ENCODE measurements at regions not wholly inside any gene's neighbourhood (a gene's known extent, or its start where the extent isn't known, plus 50 kb on each side); places are given as distances from the start of the nearest gene placed in this dataset.

DNA sequence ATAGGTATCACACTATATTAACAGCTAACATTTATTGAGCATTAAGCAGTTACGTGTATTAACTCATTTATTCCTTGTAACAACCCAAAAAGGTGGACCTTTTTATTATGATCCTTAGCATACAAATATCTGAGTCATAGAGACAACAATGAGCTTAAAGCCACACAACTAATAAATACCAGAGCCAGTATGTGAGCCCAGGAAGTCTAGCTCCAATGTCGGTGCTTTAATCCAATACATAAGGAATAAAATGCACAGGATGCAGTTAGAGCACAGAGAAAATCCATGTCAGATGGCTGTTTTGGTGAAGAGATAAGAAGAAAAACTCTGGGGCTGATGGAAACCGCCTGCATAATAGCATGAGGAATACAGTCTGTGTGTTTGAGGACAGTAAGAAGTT is 888.6 kb downstream of the TMTC2 start:
- no peaks in the 10 kb centered on the region for H3K9me3 ChIP-seq (ENCODE audit: low read depth)

DNA sequence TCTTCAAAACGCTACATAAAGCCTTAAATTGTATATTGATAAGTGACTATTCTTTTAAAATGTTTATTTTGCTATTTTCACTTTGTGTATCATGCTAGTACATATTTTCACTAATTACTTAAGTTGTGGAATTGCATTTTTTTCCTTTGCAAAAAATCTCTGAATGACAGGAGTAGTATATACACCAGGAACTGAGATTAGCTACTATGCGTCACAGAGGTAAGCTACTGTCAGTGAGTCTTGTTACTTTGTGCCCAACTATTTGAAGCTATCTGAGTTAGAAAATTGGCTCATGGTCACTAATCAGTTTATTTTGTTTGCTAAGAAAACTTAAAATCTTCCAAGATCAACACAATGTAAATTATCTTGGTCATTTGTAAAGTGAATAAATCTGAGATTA is 887.4 kb downstream of the TMTC2 start:
- Mint-ChIP-seq H3K27me3 (ENCODE audit: insufficient read depth, low read depth) (no peaks in the 10 kb centered on the region), H3K4me1 (no peaks in the 10 kb centered on the region), H3K27ac (no peak overlapping the region), H3K4me3 (no peak overlapping the region), H3K36me3 (no peaks in the 10 kb centered on the region), H3K9me3 (peaks cover 2% of the 10 kb centered on the region)
- Histone ChIP-seq H3K27ac (no peak overlapping the region), H3K36me3 (no peaks in the 10 kb centered on the region), H3F3A (ENCODE audit: low read depth) (no peaks in the 10 kb centered on the region), H3K4me3 (no peak overlapping the region), H2AFZ (replicated peaks) (no peak overlapping the region), H3K9me3 (ENCODE audit: low read depth) (no peaks in the 10 kb centered on the region), H3K79me2 (ENCODE audit: low read depth) (no peaks in the 10 kb centered on the region), H4K20me1 (ENCODE audit: low read depth) (no peaks in the 10 kb centered on the region), H3K4me1 (no peaks in the 10 kb centered on the region), H3K27me3 (no peaks in the 10 kb centered on the region), H3K4me2 (no peak overlapping the region), H3K9ac (no peak overlapping the region)
- TF ChIP-seq EZH2 (IDR thresholded peaks at IDR 0.05) (no peak), EZH2phosphoT487 (IDR thresholded peaks at IDR 0.05) (no peak)
- TF ChIP-seq, protein P1, sequence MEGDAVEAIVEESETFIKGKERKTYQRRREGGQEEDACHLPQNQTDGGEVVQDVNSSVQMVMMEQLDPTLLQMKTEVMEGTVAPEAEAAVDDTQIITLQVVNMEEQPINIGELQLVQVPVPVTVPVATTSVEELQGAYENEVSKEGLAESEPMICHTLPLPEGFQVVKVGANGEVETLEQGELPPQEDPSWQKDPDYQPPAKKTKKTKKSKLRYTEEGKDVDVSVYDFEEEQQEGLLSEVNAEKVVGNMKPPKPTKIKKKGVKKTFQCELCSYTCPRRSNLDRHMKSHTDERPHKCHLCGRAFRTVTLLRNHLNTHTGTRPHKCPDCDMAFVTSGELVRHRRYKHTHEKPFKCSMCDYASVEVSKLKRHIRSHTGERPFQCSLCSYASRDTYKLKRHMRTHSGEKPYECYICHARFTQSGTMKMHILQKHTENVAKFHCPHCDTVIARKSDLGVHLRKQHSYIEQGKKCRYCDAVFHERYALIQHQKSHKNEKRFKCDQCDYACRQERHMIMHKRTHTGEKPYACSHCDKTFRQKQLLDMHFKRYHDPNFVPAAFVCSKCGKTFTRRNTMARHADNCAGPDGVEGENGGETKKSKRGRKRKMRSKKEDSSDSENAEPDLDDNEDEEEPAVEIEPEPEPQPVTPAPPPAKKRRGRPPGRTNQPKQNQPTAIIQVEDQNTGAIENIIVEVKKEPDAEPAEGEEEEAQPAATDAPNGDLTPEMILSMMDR (IDR thresholded peaks at IDR 0.05): no peak
- no peak for DNase-seq (ENCODE audit: low spot score)

More for the DNA sequence above, 888.6 kb downstream of the TMTC2 start:
- no peaks in the 10 kb centered on the region for H4K20me1 ChIP-seq (ENCODE audit: low read depth)
- no peak overlapping the region for H3K4me2 ChIP-seq
- TF ChIP-seq, protein P1 (IDR thresholded peaks at IDR 0.05): no peak
- TF ChIP-seq EZH2 (IDR thresholded peaks at IDR 0.05) (no peak), EZH2phosphoT487 (IDR thresholded peaks at IDR 0.05) (no peak)
- no peak overlapping the region for H2AFZ ChIP-seq (replicated peaks)
- H3K4me3 ChIP-seq: no peak overlapping the region
- H3K9me3 Mint-ChIP-seq: no peaks in the 10 kb centered on the region
- no peaks in the 10 kb centered on the region for H3K36me3 Mint-ChIP-seq
- no peak overlapping the region for H3K4me3 Mint-ChIP-seq
- H3F3A ChIP-seq (ENCODE audit: low read depth): no peaks in the 10 kb centered on the region
- no peaks in the 10 kb centered on the region for H3K4me1 Mint-ChIP-seq
- no peak overlapping the region for H3K27ac Mint-ChIP-seq
- H3K79me2 ChIP-seq (ENCODE audit: low read depth): no peaks in the 10 kb centered on the region
- DNase-seq (ENCODE audit: low spot score): no peak
- H3K9ac ChIP-seq: no peak overlapping the region
- H3K36me3 ChIP-seq: no peaks in the 10 kb centered on the region
- H3K27me3 ChIP-seq: no peaks in the 10 kb centered on the region
- no peak overlapping the region for H3K27ac ChIP-seq
- H3K27me3 Mint-ChIP-seq (ENCODE audit: insufficient read depth, low read depth): no peaks in the 10 kb centered on the region
- H3K4me1 ChIP-seq: no peaks in the 10 kb centered on the region

DNA sequence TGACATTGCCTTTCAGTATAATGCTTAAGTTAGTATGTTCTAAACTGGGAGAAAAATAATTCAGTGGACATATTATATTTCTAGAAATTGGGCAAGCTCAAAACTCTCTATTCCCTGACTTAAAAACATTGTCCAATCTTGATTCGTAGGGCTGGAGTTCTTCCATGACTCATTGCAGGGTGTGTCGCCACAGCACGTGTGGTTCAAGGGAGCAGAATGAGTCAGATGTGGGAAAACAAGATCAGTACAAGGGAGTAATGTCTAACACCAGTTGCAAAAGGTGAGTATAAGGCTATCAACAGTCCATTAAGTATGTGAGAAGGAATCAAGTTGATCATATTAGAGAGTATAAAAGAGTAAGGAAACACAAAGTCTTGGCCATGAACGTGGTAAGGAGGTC is 887.0 kb downstream of the TMTC2 start:
- H3K36me3 ChIP-seq: no peaks in the 10 kb centered on the region
- H3K4me2 ChIP-seq: no peak overlapping the region
- H3K4me1 Mint-ChIP-seq: no peaks in the 10 kb centered on the region
- H2AFZ ChIP-seq (replicated peaks): no peak overlapping the region
- no peaks in the 10 kb centered on the region for H4K20me1 ChIP-seq (ENCODE audit: low read depth)
- TF ChIP-seq, protein P1 (IDR thresholded peaks at IDR 0.05): no peak
- TF ChIP-seq EZH2 (IDR thresholded peaks at IDR 0.05) (no peak), EZH2phosphoT487 (IDR thresholded peaks at IDR 0.05) (no peak)
- H3K4me3 Mint-ChIP-seq: no peak overlapping the region
- H3K36me3 Mint-ChIP-seq: no peaks in the 10 kb centered on the region
- H3K9me3 ChIP-seq (ENCODE audit: low read depth): no peaks in the 10 kb centered on the region
- no peaks in the 10 kb centered on the region for H3K79me2 ChIP-seq (ENCODE audit: low read depth)
- no peak overlapping the region for H3K27ac Mint-ChIP-seq
- H3K27me3 ChIP-seq: no peaks in the 10 kb centered on the region
- no peak for DNase-seq (ENCODE audit: low spot score)
- no peak overlapping the region for H3K4me3 ChIP-seq
- H3K4me1 ChIP-seq: no peaks in the 10 kb centered on the region
- no peaks in the 10 kb centered on the region for H3K27me3 Mint-ChIP-seq (ENCODE audit: insufficient read depth, low read depth)
- H3K9me3 Mint-ChIP-seq: peaks cover 2% of the 10 kb centered on the region
- no peaks in the 10 kb centered on the region for H3F3A ChIP-seq (ENCODE audit: low read depth)
- H3K27ac ChIP-seq: no peak overlapping the region
- H3K9ac ChIP-seq: no peak overlapping the region

Measured in neural progenitor cell (in vitro differentiated cells).